Thoracic aorta (tissue), 2 donors: ENCODE measurements at regions not wholly inside any gene's neighbourhood (a gene's known extent, or its start where the extent isn't known, plus 50 kb on each side); places are given as distances from the start of the nearest gene placed in this dataset.
"Not testable (repeated sequence)": the region's sequence is repeated elsewhere in the genome, so short reads cannot be mapped to it uniquely, and the experiment has no call there.

Source experiments
- ATAC-seq: fragments of 150-250 bp; one replicate; pipeline ENCODE4 v1.8.0; 2017; ENCODE audit warnings: low read depth; ENCODE audit not compliant: insufficient number of reproducible peaks, low FRiP score
- DNase-seq: peaks from one replicate; pipeline ENCODE4 v3.0.0-alpha.2; 2020; ENCODE audit warnings: low spot score
- H3K27ac ChIP-seq, 2 donors: fragments of 200-600 bp; sonication (generic); 1 replicate in 1 of 2; 2 replicates in 1 of 2; pipeline ENCODE4 v1.5.1; 2016; ENCODE audit warnings: mild to moderate bottlenecking in 2 of 2, moderate library complexity in 2 of 2
- H3K27me3 ChIP-seq: fragments of 200-600 bp; sonication (generic); replicated peaks from 2 replicates; pipeline ENCODE4 v1.6.0; 2016; ENCODE audit warnings: mild to moderate bottlenecking; ENCODE audit not compliant: insufficient read depth
- H3K36me3 ChIP-seq: fragments of 200-600 bp; sonication (generic); one replicate; pipeline ENCODE4 v1.5.1; 2016
- H3K4me1 ChIP-seq, 2 donors: fragments of 200-600 bp; sonication (generic); 1 replicate in 1 of 2; 2 replicates in 1 of 2; pipeline versions ENCODE4 v1.5.1 to v1.6.0; 2016; ENCODE audit warnings: low read depth in 2 of 2, mild to moderate bottlenecking in 1 of 2; ENCODE audit not compliant: control insufficient read depth in 1 of 2
- H3K4me3 ChIP-seq: fragments of 200-600 bp; sonication (generic); 2 replicates; pipeline ENCODE4 v1.5.1; 2016; ENCODE audit warnings: mild to moderate bottlenecking
- H3K9me3 ChIP-seq: fragments of 200-600 bp; sonication (generic); 2 replicates; pipeline ENCODE4 v1.5.1; 2016
- TF ChIP-seq, protein P1 (sequence below): fragments of 200-600 bp; sonication (generic); IDR thresholded peaks from one replicate; pipeline ENCODE4 v1.5.1; 2019; ENCODE audit warnings: antibody characterized with exemption

DNA sequence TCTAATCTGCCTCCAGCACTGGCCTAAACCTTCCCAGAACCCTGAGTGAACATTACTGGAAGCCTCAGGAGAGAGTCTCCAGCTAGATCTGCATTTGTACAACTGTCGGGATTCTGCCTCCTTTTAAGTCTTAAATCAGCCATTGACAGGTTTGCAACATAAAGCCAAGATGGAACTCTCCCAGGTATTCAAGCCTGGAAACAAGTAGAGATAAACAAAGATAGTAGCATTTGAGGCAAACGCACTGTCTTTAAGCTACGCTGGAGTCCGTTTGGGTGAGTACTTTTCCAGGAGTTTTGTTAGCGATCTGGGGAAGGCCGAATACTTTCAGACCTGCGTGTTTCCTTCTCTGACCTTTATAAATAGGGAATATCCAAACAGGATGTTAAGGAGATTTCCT is 317.2 kb upstream of the FZD8 start:
- ATAC-seq (no peak), DNase-seq (no peak)
- Histone ChIP-seq H3K9me3 (no peaks in the 10 kb centered on the region), H3K4me3 (no peak overlapping the region), H3K36me3 (no peaks in the 10 kb centered on the region), H3K27ac (no peak overlapping the region), H3K27me3 (no peaks in the 10 kb centered on the region), H3K4me1 (peaks cover 10 to 16% of the 10 kb centered on the region in 2 donors)
- TF ChIP-seq, protein P1, sequence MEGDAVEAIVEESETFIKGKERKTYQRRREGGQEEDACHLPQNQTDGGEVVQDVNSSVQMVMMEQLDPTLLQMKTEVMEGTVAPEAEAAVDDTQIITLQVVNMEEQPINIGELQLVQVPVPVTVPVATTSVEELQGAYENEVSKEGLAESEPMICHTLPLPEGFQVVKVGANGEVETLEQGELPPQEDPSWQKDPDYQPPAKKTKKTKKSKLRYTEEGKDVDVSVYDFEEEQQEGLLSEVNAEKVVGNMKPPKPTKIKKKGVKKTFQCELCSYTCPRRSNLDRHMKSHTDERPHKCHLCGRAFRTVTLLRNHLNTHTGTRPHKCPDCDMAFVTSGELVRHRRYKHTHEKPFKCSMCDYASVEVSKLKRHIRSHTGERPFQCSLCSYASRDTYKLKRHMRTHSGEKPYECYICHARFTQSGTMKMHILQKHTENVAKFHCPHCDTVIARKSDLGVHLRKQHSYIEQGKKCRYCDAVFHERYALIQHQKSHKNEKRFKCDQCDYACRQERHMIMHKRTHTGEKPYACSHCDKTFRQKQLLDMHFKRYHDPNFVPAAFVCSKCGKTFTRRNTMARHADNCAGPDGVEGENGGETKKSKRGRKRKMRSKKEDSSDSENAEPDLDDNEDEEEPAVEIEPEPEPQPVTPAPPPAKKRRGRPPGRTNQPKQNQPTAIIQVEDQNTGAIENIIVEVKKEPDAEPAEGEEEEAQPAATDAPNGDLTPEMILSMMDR = no peak

DNA sequence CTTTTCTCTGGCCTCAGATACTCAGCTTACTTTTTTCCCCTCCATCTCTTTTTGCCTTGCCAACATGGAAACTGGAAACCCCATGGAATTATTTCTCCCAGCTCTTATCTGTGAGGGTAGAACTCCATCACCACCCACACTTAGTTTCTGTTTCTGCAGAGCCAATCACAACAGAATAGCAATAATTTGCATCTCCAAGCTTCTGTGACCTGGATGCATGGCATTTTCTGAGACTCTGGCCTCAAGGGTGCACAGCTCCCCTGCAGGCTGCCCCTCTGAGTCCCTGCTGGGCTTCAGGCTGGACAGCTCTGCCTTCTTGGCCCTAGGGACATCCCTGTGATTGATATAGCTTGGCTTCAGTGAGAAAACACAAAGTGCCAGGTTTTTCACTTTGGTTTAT is 316.5 kb upstream of the FZD8 start:
- H3K27ac ChIP-seq, H3K4me3 ChIP-seq, H3K27me3 ChIP-seq, DNase-seq, H3K36me3 ChIP-seq, H3K9me3 ChIP-seq, ATAC-seq: not testable (repeated sequence)
- H3K4me1 ChIP-seq = peaks cover 10 to 16% of the 10 kb centered on the region in 2 donors

DNA sequence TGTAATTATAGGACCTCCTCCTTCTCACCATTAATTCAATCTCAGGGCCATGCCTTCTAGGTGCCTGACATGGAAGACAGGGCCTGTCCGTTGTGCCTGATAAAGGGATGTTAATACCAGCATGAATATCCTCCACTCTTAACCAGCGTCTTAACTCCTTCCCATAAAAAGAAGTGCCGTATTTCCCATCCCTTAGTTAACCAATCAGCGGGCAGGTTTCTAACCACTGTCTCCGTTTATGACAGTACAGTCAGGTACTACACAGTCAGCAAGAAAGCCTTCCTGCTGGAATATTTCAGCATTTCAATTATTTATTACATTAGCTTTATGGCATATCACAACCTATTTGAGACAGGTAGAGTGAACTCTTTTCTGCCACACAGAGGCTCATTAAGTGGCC is 308.6 kb upstream of the FZD8 start:
- DNase-seq (no peak), ATAC-seq (no peak)
- TF ChIP-seq, protein P1 = no peak
- H3K9me3 ChIP-seq = no peaks in the 10 kb centered on the region
- H3K4me1 ChIP-seq = no peaks in the 10 kb centered on the region
- H3K36me3 ChIP-seq = no peaks in the 10 kb centered on the region
- no peak overlapping the region for H3K27ac ChIP-seq
- no peak overlapping the region for H3K4me3 ChIP-seq
- no peaks in the 10 kb centered on the region for H3K27me3 ChIP-seq

DNA sequence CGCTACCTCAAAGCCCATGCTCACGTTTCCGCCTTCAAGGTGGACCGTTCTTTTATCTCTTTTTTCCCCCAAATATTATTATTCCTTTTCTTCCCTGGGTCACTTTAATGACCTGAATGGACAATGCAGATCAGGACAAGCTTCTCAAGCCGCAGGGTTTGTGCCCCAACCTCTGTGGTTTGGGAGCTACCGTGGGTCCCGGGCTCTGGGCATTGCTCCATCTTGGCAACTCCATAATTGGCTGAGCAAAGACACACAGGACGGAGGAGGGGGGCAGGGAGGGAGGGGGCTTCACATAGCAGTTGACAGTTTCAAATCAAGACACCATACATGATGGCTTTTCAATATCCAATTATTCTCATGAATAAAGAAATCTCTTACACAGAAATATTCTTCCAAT is 308.1 kb upstream of the FZD8 start:
- H3K9me3 ChIP-seq = no peaks in the 10 kb centered on the region
- H3K36me3 ChIP-seq = no peaks in the 10 kb centered on the region
- DNase-seq (no peak), ATAC-seq (no peak)
- TF ChIP-seq, protein P1 = no peak
- no peaks in the 10 kb centered on the region for H3K27me3 ChIP-seq
- no peaks in the 10 kb centered on the region for H3K4me1 ChIP-seq
- H3K4me3 ChIP-seq = no peak overlapping the region
- no peak overlapping the region for H3K27ac ChIP-seq

DNA sequence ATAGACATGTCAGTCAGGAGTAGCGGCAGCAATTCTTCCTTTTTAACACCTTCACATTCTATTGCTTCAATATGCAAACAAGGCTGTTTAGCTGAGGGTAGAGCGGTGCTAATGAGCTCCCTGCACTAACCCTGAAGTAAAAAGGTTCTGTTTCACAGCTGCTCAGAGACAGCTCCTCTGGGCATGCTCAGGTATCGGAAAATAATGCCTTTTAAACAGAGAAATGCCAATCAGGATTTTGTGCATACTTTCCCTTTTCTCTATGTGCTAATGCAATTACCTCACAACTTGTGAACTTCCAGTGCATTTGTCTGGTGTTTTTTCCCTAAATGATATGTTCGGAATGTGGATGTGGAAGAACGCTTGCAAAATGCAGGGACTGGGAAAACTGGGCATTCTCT is 307.7 kb upstream of the FZD8 start:
- no peaks in the 10 kb centered on the region for H3K9me3 ChIP-seq
- ATAC-seq = no peak
- no peak overlapping the region for H3K27ac ChIP-seq
- H3K27me3 ChIP-seq = no peaks in the 10 kb centered on the region
- no peaks in the 10 kb centered on the region for H3K36me3 ChIP-seq
- no peak for DNase-seq
- no peaks in the 10 kb centered on the region for H3K4me1 ChIP-seq
- TF ChIP-seq, protein P1 = no peak
- no peak overlapping the region for H3K4me3 ChIP-seq

DNA sequence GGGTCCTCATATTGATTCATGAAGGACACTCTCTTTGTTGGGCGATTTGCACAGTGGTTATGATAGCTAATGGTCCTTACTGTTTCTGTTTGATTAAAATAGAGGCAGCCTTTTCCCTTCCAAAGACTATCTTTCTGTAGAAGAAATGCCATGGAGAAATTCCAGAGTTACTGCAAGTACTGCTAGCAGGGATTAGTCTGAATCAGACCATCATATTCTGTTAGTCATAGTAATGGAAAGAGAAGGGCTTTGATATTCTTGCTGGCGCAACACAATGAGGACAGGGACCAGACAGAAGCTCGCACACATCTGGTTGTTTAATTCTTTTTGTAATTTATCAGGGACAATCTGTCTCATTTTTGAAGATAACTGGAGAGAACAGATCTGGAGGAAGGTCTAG is 304.5 kb upstream of the FZD8 start:
- no peaks in the 10 kb centered on the region for H3K9me3 ChIP-seq
- no peak overlapping the region for H3K27ac ChIP-seq
- ATAC-seq (no peak), DNase-seq (no peak)
- no peaks in the 10 kb centered on the region for H3K27me3 ChIP-seq
- no peak overlapping the region for H3K4me3 ChIP-seq
- no peaks in the 10 kb centered on the region for H3K36me3 ChIP-seq
- TF ChIP-seq, protein P1 = no peak
- H3K4me1 ChIP-seq = no peaks in the 10 kb centered on the region
